CD4-positive, alpha-beta T cell (primary cell): ENCODE measurements at regions not wholly inside any gene's neighbourhood (a gene's known extent, or its start where the extent isn't known, plus 50 kb on each side); places are given as distances from the start of the nearest gene placed in this dataset.

Experiments
- ATAC-seq: fragments of 200-7000 bp; cut with Tn5 transposase; one replicate; pipeline ENCODE4 v1.10.0; 2022; ENCODE audit warnings: mild to moderate bottlenecking; ENCODE audit not compliant: poor library complexity
- CTCF ChIA-PET: fragments of 350-600 bp; sonication (Branson Sonifier 250); formaldehyde crosslinking; loops from one replicate; lab custom pipeline; 2021; ENCODE audit warnings: antibody characterized with exemption, inconsistent platforms; lab: Charles Lee
- POLR2A ChIA-PET: fragments of 350-600 bp; sonication (Branson Sonifier 250); formaldehyde crosslinking; loops from one replicate; lab custom pipeline; 2021; ENCODE audit warnings: antibody characterized with exemption, inconsistent platforms; lab: Charles Lee
- DNase-seq, 14 experiments: peaks; one replicate each; pipeline ENCODE4 v3.0.0-alpha.2; 2013 to 2020; ENCODE audit warnings: mixed read lengths in 2 of 14
- H3K27ac ChIP-seq, 2 donors: one replicate each; pipeline versions ENCODE4 v1.5.1 to v1.7.0; 2013; ENCODE audit warnings: low read length in 2 of 2, low read depth in 1 of 2, mild to moderate bottlenecking in 1 of 2
- H3K27me3 ChIP-seq, 2 experiments: 1 replicate in 1 of 2; 2 replicates in 1 of 2; pipeline versions ENCODE4 v1.6.1 to v1.7.0; 2013; ENCODE audit warnings: low read length in 2 of 2, control low read depth in 1 of 2, mild to moderate bottlenecking in 1 of 2, moderate library complexity in 1 of 2; ENCODE audit not compliant: insufficient read depth in 2 of 2, control insufficient read depth in 1 of 2
- H3K36me3 ChIP-seq: one replicate; pipeline ENCODE4 v1.6.1; 2013; ENCODE audit warnings: low read length, control low read depth; ENCODE audit not compliant: insufficient read depth
- H3K4me1 ChIP-seq: one replicate; pipeline ENCODE4 v1.6.1; 2013; ENCODE audit warnings: low read length, control low read depth; ENCODE audit not compliant: insufficient read depth
- H3K4me3 ChIP-seq: one replicate; pipeline ENCODE4 v1.5.1; 2013; ENCODE audit warnings: mild to moderate bottlenecking, low read length, moderate library complexity
- H3K9me3 ChIP-seq, 2 experiments: 1 replicate in 1 of 2; 2 replicates in 1 of 2; pipeline versions ENCODE4 v1.6.1 to v1.7.0; 2013; ENCODE audit warnings: low read length in 2 of 2, mild to moderate bottlenecking in 2 of 2, control low read depth in 1 of 2, moderate library complexity in 1 of 2; ENCODE audit not compliant: control insufficient read depth in 1 of 2, insufficient read depth in 1 of 2
- H3K27ac Mint-ChIP-seq: one replicate; pipeline ENCODE4 v1.8.0; 2020; ENCODE audit warnings: mixed read lengths
- H3K27me3 Mint-ChIP-seq: one replicate; pipeline ENCODE4 v1.8.0; 2021; ENCODE audit warnings: mixed read lengths
- H3K36me3 Mint-ChIP-seq: one replicate; pipeline ENCODE4 v1.8.0; 2021; ENCODE audit warnings: low read depth, mixed read lengths
- H3K4me1 Mint-ChIP-seq: one replicate; pipeline ENCODE4 v1.8.0; 2021; ENCODE audit warnings: low read depth, mixed read lengths
- H3K4me3 Mint-ChIP-seq: one replicate; pipeline ENCODE4 v1.8.0; 2020; ENCODE audit warnings: mild to moderate bottlenecking, mixed read lengths
- H3K9me3 Mint-ChIP-seq: one replicate; pipeline ENCODE4 v1.8.0; 2020; ENCODE audit warnings: mixed read lengths
- CTCF ChIP-seq: fragments of 200-600 bp; IDR thresholded peaks from one replicate; pipeline ENCODE4 v1.8.0; 2022; ENCODE audit warnings: antibody characterized with exemption, mild to moderate bottlenecking
- intact Hi-C, 2 experiments: fragments of 100-400 bp; cut with DNase I in 1 of 2; cut with micrococcal nuclease in 1 of 2; formaldehyde crosslinking; loops; one replicate each; pipeline versions ENCODE4 v1.15.1 to v1.9.0; 2023 to 2025; cut with DNase I, micrococcal nuclease

- Mint-ChIP-seq H3K4me3 (no peak overlapping the region), H3K36me3 (no peaks in the 10 kb centered on the region), H3K27ac (no peak overlapping the region), H3K4me1 (peaks cover 16% of the 10 kb centered on the region), H3K27me3 (no peaks in the 10 kb centered on the region), H3K9me3 (no peaks in the 10 kb centered on the region)
- Histone ChIP-seq H3K4me1 (peaks cover 10% of the 10 kb centered on the region), H3K27ac (no peak overlapping the region), H3K27me3 (no peaks in the 10 kb centered on the region), H3K36me3 (no peaks in the 10 kb centered on the region), H3K4me3 (no peak overlapping the region), H3K9me3 (peaks cover 0 to 13% of the 10 kb centered on the region in 2 experiments)
- intact Hi-C loops, result no loop called here
- DNase-seq (no peak), ATAC-seq (no peak)
- no peak for TF ChIP-seq CTCF
- ChIA-PET CTCF (no interaction called here), POLR2A (interaction anchor here (0.6 kb wide), 1 partner anchor 8 kb away, joined by 4 read pairs; no protein-coding TSS in a partner anchor)
Measured at GRCh38 chr3:72279068-72279604, 494.2 kb upstream of the PROK2 start.

GRCh38 chr3:72278349-72279067 is 493.6 kb upstream of the PROK2 start:
- no peak overlapping the region for H3K4me3 ChIP-seq
- no peak for DNase-seq
- Mint-ChIP-seq H3K36me3 (no peaks in the 10 kb centered on the region), H3K9me3 (no peaks in the 10 kb centered on the region), H3K27ac (no peak overlapping the region), H3K27me3 (no peaks in the 10 kb centered on the region), H3K4me3 (no peak overlapping the region), H3K4me1 (peaks cover 22% of the 10 kb centered on the region)
- H3K4me1 ChIP-seq, result peaks cover 16% of the 10 kb centered on the region
- ATAC-seq, result no peak
- H3K27me3 ChIP-seq, result no peaks in the 10 kb centered on the region
- H3K27ac ChIP-seq, result no peak overlapping the region
- ChIA-PET CTCF (no interaction called here), POLR2A (interaction anchor here (0.6 kb wide), 1 partner anchor 7 kb away, joined by 4 read pairs; no protein-coding TSS in a partner anchor)
- no peak for TF ChIP-seq CTCF
- H3K36me3 ChIP-seq, result no peaks in the 10 kb centered on the region
- intact Hi-C loops, result no loop called here
- peaks cover 0 to 13% of the 10 kb centered on the region in 2 experiments for H3K9me3 ChIP-seq

DNA sequence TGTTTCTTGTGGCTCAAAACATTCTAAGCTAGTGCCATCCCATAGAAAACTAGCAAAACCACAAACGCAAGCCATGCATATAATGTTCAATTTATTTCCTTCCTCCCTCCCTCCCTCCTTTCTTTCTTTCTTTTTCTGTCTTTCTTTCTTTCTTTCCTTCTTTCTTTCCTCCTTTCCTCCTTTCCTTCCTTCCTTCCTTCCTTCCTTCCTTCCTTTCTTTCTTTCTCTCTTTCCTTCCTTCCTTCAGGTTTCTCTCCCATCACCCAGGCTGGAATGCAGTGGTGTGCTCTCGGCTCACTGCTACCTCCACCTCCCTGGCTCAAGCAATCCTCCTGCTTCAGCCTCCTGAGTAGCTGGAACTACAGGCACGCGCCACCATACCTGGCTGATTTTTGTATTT is 492.8 kb upstream of the PROK2 start:
- no peak for ATAC-seq

More for the DNA sequence above, 492.8 kb upstream of the PROK2 start:
- Histone ChIP-seq H3K4me3 (no peak overlapping the region), H3K27ac (no peak overlapping the region), H3K27me3 (no peaks in the 10 kb centered on the region), H3K36me3 (no peaks in the 10 kb centered on the region), H3K9me3 (peaks cover 0 to 8% of the 10 kb centered on the region in 2 experiments), H3K4me1 (peaks cover 20% of the 10 kb centered on the region)
- Mint-ChIP-seq H3K4me1 (peaks cover 28% of the 10 kb centered on the region), H3K9me3 (no peaks in the 10 kb centered on the region), H3K27me3 (no peaks in the 10 kb centered on the region), H3K4me3 (no peak overlapping the region), H3K36me3 (no peaks in the 10 kb centered on the region), H3K27ac (no peak overlapping the region)
- intact Hi-C loops, result no loop called here
- POLR2A ChIA-PET, result no interaction called here
- no peak for DNase-seq
- TF ChIP-seq CTCF, result no peak
- CTCF ChIA-PET, result no interaction called here
